K562 (cell line): ENCODE measurements at regions not wholly inside any gene's neighbourhood (a gene's known extent, or its start where the extent isn't known, plus 50 kb on each side); places are given as distances from the start of the nearest gene placed in this dataset.

ENCODE experiments used
- CREB1 ChIP-seq, 2 experiments: sonication (generic) in 1 of 2; formaldehyde crosslinking in 1 of 2; IDR thresholded peaks; 2 replicates each; pipeline versions ENCODE4 v1.6.1 to v1.8.0; 2012 to 2022; ENCODE audit warnings: inconsistent platforms in 1 of 2, mild to moderate bottlenecking in 1 of 2, missing genetic modification reagents in 1 of 2, moderate library complexity in 1 of 2
- E2F8 ChIP-seq: fragments of 450-650 bp; IDR thresholded peaks from 2 replicates; pipeline ENCODE4 v1.7.1; 2018; ENCODE audit warnings: mild to moderate bottlenecking, low read depth; ENCODE audit not compliant: partially characterized antibody
- HOMEZ ChIP-seq: fragments of 250-450 bp; sonication (Bioruptor Pico); IDR thresholded peaks from 2 replicates; pipeline ENCODE4 v1.4.0; 2020; ENCODE audit warnings: mild to moderate bottlenecking, moderate library complexity
- RHOXF2B ChIP-seq: fragments of 250-450 bp; sonication (Bioruptor Pico); conservative IDR thresholded peaks from 2 replicates; pipeline ENCODE4 v1.5.1; 2021
- SIRT6 ChIP-seq: IDR thresholded peaks from one replicate; pipeline ENCODE4 v1.6.1; 2012; ENCODE audit warnings: low read depth, mild to moderate bottlenecking, control low read depth, inconsistent platforms, low read length, moderate library complexity
- SOX6 ChIP-seq: fragments of 450-650 bp; IDR thresholded peaks from 2 replicates; pipeline ENCODE4 v1.6.1; 2014; ENCODE audit warnings: mild to moderate bottlenecking
- ZNF175 ChIP-seq: fragments of 200-800 bp; sonication (Bioruptor generic); IDR thresholded peaks from 2 replicates; pipeline ENCODE4 v1.6.1; 2016; ENCODE audit warnings: low read depth, mild to moderate bottlenecking, missing genetic modification characterization, missing compliant biosample characterization

- no peak for TF ChIP-seq HOMEZ (CRISPR knock-in tag)
- no peak for TF ChIP-seq RHOXF2B
- TF ChIP-seq SOX6 = no peak
- no peak for TF ChIP-seq SIRT6
- no peak for TF ChIP-seq ZNF175
- TF ChIP-seq CREB1 (IDR thresholded peaks at IDR 0.05) = no peak
- no peak for TF ChIP-seq CREB1 (CRISPR knock-in tag; IDR thresholded peaks at IDR 0.05)
- TF ChIP-seq E2F8 = no peak
Measured at GRCh38 chr5:125581311-125581710, 834.9 kb upstream of the ZNF608 start.
